GM03348 (cell line): ENCODE measurements at regions not wholly inside any gene's neighbourhood (a gene's known extent, or its start where the extent isn't known, plus 50 kb on each side); places are given as distances from the start of the nearest gene placed in this dataset.

Source experiments
- DNase-seq: peaks from one replicate; pipeline ENCODE4 v3.0.0; 2012; ENCODE audit warnings: low spot score

- no peak for DNase-seq
Observed at GRCh38 chr15:70426096-70426821, 328.5 kb upstream of the TLE3 start.

GRCh38 chr15:70424937-70425411 lies 327.3 kb upstream of the TLE3 start:
- DNase-seq: no peak

GRCh38 chr15:70423267-70423666 lies 325.6 kb upstream of the TLE3 start:
- DNase-seq: no peak

GRCh38 chr15:70422342-70422741 lies 324.6 kb upstream of the TLE3 start:
- no peak for DNase-seq

- no peak for DNase-seq
Observed at GRCh38 chr15:70420948-70421482, 323.3 kb upstream of the TLE3 start.

- no peak for DNase-seq
Observed at GRCh38 chr15:70420086-70420947, 322.6 kb upstream of the TLE3 start.

GRCh38 chr15:70418943-70419342 lies 321.2 kb upstream of the TLE3 start:
- DNase-seq: no peak

- DNase-seq: no peak
Observed at GRCh38 chr15:70417535-70417934, 319.8 kb upstream of the TLE3 start.

- DNase-seq: no peak
Observed at GRCh38 chr15:70416829-70417228, 319.1 kb upstream of the TLE3 start.

- no peak for DNase-seq
Observed at GRCh38 chr15:70415398-70415797, 317.7 kb upstream of the TLE3 start.

GRCh38 chr15:70414626-70415025 lies 316.9 kb upstream of the TLE3 start:
- no peak for DNase-seq

GRCh38 chr15:70412794-70413193 lies 315.1 kb upstream of the TLE3 start:
- DNase-seq: no peak

- no peak for DNase-seq
Observed at GRCh38 chr15:70411143-70411863, 313.6 kb upstream of the TLE3 start.

- no peak for DNase-seq
Observed at GRCh38 chr15:70410371-70410985, 312.8 kb upstream of the TLE3 start.

- DNase-seq: no peak
Observed at GRCh38 chr15:70409388-70409787, 311.7 kb upstream of the TLE3 start.

GRCh38 chr15:70407955-70408354 lies 310.2 kb upstream of the TLE3 start:
- DNase-seq: no peak

- no peak for DNase-seq
Observed at GRCh38 chr15:70407336-70407670, 309.6 kb upstream of the TLE3 start.

GRCh38 chr15:70406617-70407335 lies 309.1 kb upstream of the TLE3 start:
- no peak for DNase-seq

GRCh38 chr15:70401709-70402108 lies 304.0 kb upstream of the TLE3 start:
- DNase-seq: peak; percentile 26

GRCh38 chr15:70400766-70401541 lies 303.2 kb upstream of the TLE3 start:
- no peak for DNase-seq

GRCh38 chr15:70399204-70399603 lies 301.5 kb upstream of the TLE3 start:
- DNase-seq: no peak
